ENCODE measurements at regions not wholly inside any gene's neighbourhood (a gene's known extent, or its start where the extent isn't known, plus 50 kb on each side); places are given as distances from the start of the nearest gene placed in this dataset.

GRCh38 chr13:106762708-106763107 is 194.8 kb upstream of the ARGLU1 start:
- TF ChIP-seq CTCF (conservative IDR thresholded peaks at IDR 0.05 in 1 of 2, IDR thresholded peaks at IDR 0.05 in 1 of 2; ENCODE audit: extremely low read depth in 1 of 2, insufficient read depth in 1 of 2, low read depth in 1 of 2, low read length in 2 of 2) (no peak), EZH2 (IDR thresholded peaks at IDR 0.05; ENCODE audit: borderline replicate concordance, low read length) (no peak)
